GM23248 (cell line): ENCODE measurements at regions not wholly inside any gene's neighbourhood (a gene's known extent, or its start where the extent isn't known, plus 50 kb on each side); places are given as distances from the start of the nearest gene placed in this dataset.

Experiments
- EZH2 ChIP-seq: fragments of 200-600 bp; sonication (generic); IDR thresholded peaks from 2 replicates; pipeline ENCODE4 v1.6.1; 2018; ENCODE audit warnings: antibody characterized with exemption, mild to moderate bottlenecking; ENCODE audit not compliant: insufficient read depth, poor library complexity, severe bottlenecking
- EZH2phosphoT487 ChIP-seq: fragments of 200-600 bp; sonication (generic); IDR thresholded peaks from 2 replicates; pipeline ENCODE4 v1.6.1; 2018; ENCODE audit warnings: antibody characterized with exemption, moderate library complexity, mild to moderate bottlenecking, low read depth; ENCODE audit not compliant: insufficient read depth

DNA sequence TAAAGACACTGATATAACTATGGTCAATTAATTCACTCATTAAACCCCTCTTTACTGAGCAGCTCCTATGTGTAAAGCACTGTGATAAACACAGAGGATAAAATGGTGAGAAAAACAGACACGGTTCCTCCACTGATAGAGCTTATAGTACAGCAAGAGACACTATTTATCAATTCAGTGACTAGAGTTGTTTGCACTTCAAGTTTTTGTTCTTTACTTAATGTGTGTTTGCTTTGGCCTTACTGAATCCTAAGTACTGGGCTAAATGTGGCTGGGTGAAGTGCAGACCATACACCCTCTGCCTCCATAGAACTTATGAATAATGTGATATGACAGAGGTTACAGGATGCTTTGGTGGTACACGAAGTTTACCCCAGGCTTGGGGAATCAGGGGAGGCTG, 80.1 kb upstream of the ITGA1 start:
- no peak for TF ChIP-seq EZH2
- no peak for TF ChIP-seq EZH2phosphoT487
